Natural killer cell (primary cell): ENCODE measurements at regions not wholly inside any gene's neighbourhood (a gene's known extent, or its start where the extent isn't known, plus 50 kb on each side); places are given as distances from the start of the nearest gene placed in this dataset.

Experiments
- ATAC-seq, 3 donors: fragments of 150-1000 bp in 2 of 3; fragments of 200-7000 bp in 1 of 3; cut with Tn5 transposase; 1 replicate in 1 of 3; 2 replicates in 2 of 3; pipeline ENCODE4 v1.10.0; 2021; ENCODE audit warnings: mild to moderate bottlenecking in 2 of 3, moderate library complexity in 2 of 3
- DNase-seq, 2 donors: peaks; one replicate each; pipeline versions ENCODE4 v3.0.0 to v3.0.0-alpha.2; 2013 to 2021; ENCODE audit warnings: mixed read lengths in 1 of 2
- H3K27ac ChIP-seq: one replicate; pipeline ENCODE4 v1.5.1; 2013; ENCODE audit warnings: mild to moderate bottlenecking, low read length
- H3K27me3 ChIP-seq: one replicate; pipeline ENCODE4 v1.6.1; 2013; ENCODE audit warnings: low read length; ENCODE audit not compliant: control insufficient read depth, insufficient read depth
- H3K36me3 ChIP-seq: one replicate; pipeline ENCODE4 v1.6.1; 2013; ENCODE audit warnings: low read length; ENCODE audit not compliant: control insufficient read depth, insufficient read depth
- H3K4me1 ChIP-seq: one replicate; pipeline ENCODE4 v1.6.1; 2013; ENCODE audit warnings: low read length; ENCODE audit not compliant: control insufficient read depth, insufficient read depth
- H3K4me3 ChIP-seq: one replicate; pipeline ENCODE4 v1.5.1; 2013; ENCODE audit warnings: low read length
- H3K9me3 ChIP-seq: one replicate; pipeline ENCODE4 v1.6.1; 2013; ENCODE audit warnings: low read length; ENCODE audit not compliant: control insufficient read depth, insufficient read depth
- H3K27ac Mint-ChIP-seq, 2 donors: one replicate each; pipeline ENCODE4 v1.8.0; 2022; ENCODE audit warnings: mild to moderate bottlenecking in 2 of 2, mixed read lengths in 2 of 2, moderate library complexity in 1 of 2
- H3K27me3 Mint-ChIP-seq, 2 donors: one replicate each; pipeline ENCODE4 v1.8.0; 2022; ENCODE audit warnings: low read depth in 2 of 2, mixed read lengths in 2 of 2
- H3K36me3 Mint-ChIP-seq: one replicate; pipeline ENCODE4 v1.8.0; 2022; ENCODE audit warnings: mixed read lengths
- H3K4me1 Mint-ChIP-seq, 2 donors: one replicate each; pipeline ENCODE4 v1.8.0; 2022; ENCODE audit warnings: mixed read lengths in 2 of 2
- H3K4me3 Mint-ChIP-seq: one replicate; pipeline ENCODE4 v1.8.0; 2022; ENCODE audit warnings: mild to moderate bottlenecking, moderate library complexity, mixed read lengths
- H3K9me3 Mint-ChIP-seq, 2 donors: one replicate each; pipeline ENCODE4 v1.8.0; 2022; ENCODE audit warnings: mixed read lengths in 2 of 2
- WGBS: methylation state at CpG from one replicate; pipeline ENCODE4 v1.1.7; 2013; ENCODE audit warnings: missing lambda C conversion rate; ENCODE audit not compliant: insufficient coverage; 5-methylcytosine and 5-hydroxymethylcytosine counted together
- intact Hi-C: fragments of 100-400 bp; cut with micrococcal nuclease; formaldehyde crosslinking; loops from one replicate; pipeline ENCODE4 v1.14.2; 2022
- TF ChIP-seq, protein P1 (sequence below): fragments of 200-600 bp; IDR thresholded peaks from one replicate; pipeline ENCODE4 v1.8.0; 2022; ENCODE audit warnings: antibody characterized with exemption

DNA sequence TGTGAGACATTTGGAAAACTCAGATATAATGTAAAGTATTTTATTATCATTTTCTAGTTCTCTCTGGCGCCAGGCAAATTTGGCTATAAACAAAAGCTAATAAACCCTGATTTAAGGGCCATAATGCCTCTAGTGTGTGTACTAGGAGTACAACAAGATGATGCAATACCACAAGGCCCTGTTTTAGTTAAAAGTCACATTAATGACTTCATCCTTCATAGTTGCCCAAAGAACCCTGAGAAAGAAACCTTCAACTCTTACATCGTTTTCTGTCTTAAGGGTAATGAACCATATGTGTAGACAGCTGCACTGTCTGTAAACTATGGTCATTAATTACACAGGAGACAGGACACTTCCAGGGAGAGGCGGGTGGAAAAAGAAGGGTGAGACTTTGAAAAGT is 538.4 kb downstream of the FAM181B start:
- no peak overlapping the region for H3K27ac ChIP-seq
- DNase-seq (no peak), ATAC-seq (no peak)
- H3K9me3 Mint-ChIP-seq = peaks cover 5 to 16% of the 10 kb centered on the region in 2 donors
- H3K9me3 ChIP-seq = no peaks in the 10 kb centered on the region
- intact Hi-C loops = no loop called here
- H3K4me1 Mint-ChIP-seq = no peaks in the 10 kb centered on the region
- no peaks in the 10 kb centered on the region for H3K27me3 ChIP-seq
- no peak overlapping the region for H3K27ac Mint-ChIP-seq
- no peaks in the 10 kb centered on the region for H3K27me3 Mint-ChIP-seq
- H3K4me3 Mint-ChIP-seq = no peak overlapping the region
- no peaks in the 10 kb centered on the region for H3K36me3 Mint-ChIP-seq
- 80% methylated on average over 1 of the region's 3 CpGs for WGBS
- no peaks in the 10 kb centered on the region for H3K4me1 ChIP-seq
- H3K36me3 ChIP-seq = no peaks in the 10 kb centered on the region
- no peak overlapping the region for H3K4me3 ChIP-seq
- TF ChIP-seq, protein P1, sequence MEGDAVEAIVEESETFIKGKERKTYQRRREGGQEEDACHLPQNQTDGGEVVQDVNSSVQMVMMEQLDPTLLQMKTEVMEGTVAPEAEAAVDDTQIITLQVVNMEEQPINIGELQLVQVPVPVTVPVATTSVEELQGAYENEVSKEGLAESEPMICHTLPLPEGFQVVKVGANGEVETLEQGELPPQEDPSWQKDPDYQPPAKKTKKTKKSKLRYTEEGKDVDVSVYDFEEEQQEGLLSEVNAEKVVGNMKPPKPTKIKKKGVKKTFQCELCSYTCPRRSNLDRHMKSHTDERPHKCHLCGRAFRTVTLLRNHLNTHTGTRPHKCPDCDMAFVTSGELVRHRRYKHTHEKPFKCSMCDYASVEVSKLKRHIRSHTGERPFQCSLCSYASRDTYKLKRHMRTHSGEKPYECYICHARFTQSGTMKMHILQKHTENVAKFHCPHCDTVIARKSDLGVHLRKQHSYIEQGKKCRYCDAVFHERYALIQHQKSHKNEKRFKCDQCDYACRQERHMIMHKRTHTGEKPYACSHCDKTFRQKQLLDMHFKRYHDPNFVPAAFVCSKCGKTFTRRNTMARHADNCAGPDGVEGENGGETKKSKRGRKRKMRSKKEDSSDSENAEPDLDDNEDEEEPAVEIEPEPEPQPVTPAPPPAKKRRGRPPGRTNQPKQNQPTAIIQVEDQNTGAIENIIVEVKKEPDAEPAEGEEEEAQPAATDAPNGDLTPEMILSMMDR = no peak

DNA sequence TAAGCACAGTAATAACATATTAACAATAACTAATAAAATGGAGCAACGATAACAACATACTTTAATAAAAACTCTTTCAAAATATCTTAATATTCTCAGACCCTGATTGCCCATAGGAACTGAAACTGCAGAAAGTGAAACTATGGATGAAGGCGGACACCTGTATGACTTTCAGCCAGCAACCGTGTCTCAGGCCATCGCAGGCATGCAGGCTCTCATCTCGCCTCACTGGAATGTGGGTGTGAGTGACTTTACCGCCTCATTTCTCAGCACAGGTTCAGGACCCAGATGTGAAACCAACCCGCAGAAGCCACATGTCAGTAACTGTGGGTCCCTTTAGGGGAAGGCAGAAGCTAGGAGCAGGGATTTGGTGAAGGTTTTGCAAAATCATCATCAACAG is 539.1 kb downstream of the FAM181B start:
- H3K4me3 Mint-ChIP-seq = no peak overlapping the region
- Histone ChIP-seq H3K4me3 (no peak overlapping the region), H3K27me3 (no peaks in the 10 kb centered on the region), H3K36me3 (no peaks in the 10 kb centered on the region), H3K27ac (no peak overlapping the region), H3K9me3 (no peaks in the 10 kb centered on the region), H3K4me1 (no peaks in the 10 kb centered on the region)
- TF ChIP-seq, protein P1 = no peak
- ATAC-seq = no peak
- H3K4me1 Mint-ChIP-seq = no peaks in the 10 kb centered on the region
- WGBS = 85% methylated on average over 7 of the region's 7 CpGs
- DNase-seq = no peak
- no peaks in the 10 kb centered on the region for H3K27me3 Mint-ChIP-seq
- intact Hi-C loops = no loop called here
- no peak overlapping the region for H3K27ac Mint-ChIP-seq
- no peaks in the 10 kb centered on the region for H3K36me3 Mint-ChIP-seq
- H3K9me3 Mint-ChIP-seq = peaks cover 5 to 16% of the 10 kb centered on the region in 2 donors

DNA sequence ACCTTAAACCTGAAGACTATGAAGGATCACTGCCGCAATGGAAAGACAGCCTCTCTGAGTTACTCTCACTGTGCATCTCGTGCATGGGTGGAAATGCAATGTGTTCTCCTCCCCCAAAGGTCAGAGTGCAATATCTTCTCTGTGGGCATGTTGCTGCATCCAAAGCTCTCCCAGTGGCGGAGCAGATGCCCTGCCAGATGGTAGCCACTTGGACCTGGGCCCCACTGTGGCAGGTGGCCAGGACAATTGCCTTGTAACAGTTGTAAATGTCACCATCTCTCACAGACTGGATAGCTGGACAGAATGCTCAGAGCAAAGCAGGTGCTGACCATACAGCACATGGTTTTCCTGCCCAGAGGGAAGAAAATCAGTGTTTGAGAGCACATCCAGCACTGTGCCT is 542.0 kb downstream of the FAM181B start:
- Histone ChIP-seq H3K27me3 (no peaks in the 10 kb centered on the region), H3K4me3 (no peak overlapping the region), H3K27ac (no peak overlapping the region), H3K36me3 (no peaks in the 10 kb centered on the region), H3K9me3 (no peaks in the 10 kb centered on the region), H3K4me1 (no peaks in the 10 kb centered on the region)
- Mint-ChIP-seq H3K27ac (no peak overlapping the region), H3K9me3 (peaks cover 7 to 19% of the 10 kb centered on the region in 2 donors), H3K4me3 (no peak overlapping the region), H3K36me3 (no peaks in the 10 kb centered on the region), H3K27me3 (no peaks in the 10 kb centered on the region), H3K4me1 (no peaks in the 10 kb centered on the region)
- intact Hi-C loops = no loop called here
- 76% methylated on average over 3 of the region's 3 CpGs for WGBS
- DNase-seq (no peak), ATAC-seq (no peak)
- TF ChIP-seq, protein P1 = no peak

DNA sequence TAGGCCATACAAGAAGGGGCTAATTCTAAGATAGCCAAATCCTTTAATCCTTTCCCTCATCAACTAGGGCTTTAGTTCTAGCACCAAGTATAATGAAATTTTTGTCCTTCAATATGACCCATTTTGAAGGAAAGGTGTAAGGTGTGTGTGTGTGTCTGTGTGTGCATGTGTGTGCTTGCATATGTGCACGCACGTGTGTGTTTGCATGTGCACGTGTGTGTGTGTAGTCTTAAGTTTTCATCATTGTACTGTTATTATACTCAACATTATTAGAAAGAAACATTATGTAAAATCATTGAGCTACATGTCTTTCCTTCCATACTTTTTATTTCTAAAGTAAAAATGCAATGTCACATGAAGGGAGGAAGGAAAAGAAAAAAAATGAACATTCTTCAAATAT is 547.7 kb downstream of the FAM181B start:
- peaks cover 3 to 4% of the 10 kb centered on the region in 2 donors for H3K9me3 Mint-ChIP-seq
- no peak overlapping the region for H3K27ac Mint-ChIP-seq
- H3K4me1 ChIP-seq = no peaks in the 10 kb centered on the region
- H3K36me3 Mint-ChIP-seq = no peaks in the 10 kb centered on the region
- H3K27ac ChIP-seq = no peak overlapping the region
- intact Hi-C loops = no loop called here
- H3K9me3 ChIP-seq = no peaks in the 10 kb centered on the region
- no peaks in the 10 kb centered on the region for H3K4me1 Mint-ChIP-seq
- no CpG with 5 or more reads among the region's 3 CpGs for WGBS
- no peak overlapping the region for H3K4me3 Mint-ChIP-seq
- no peak overlapping the region for H3K4me3 ChIP-seq
- H3K27me3 Mint-ChIP-seq = no peaks in the 10 kb centered on the region
- ATAC-seq = no peak
- H3K27me3 ChIP-seq = no peaks in the 10 kb centered on the region
- TF ChIP-seq, protein P1 = no peak
- no peaks in the 10 kb centered on the region for H3K36me3 ChIP-seq
- DNase-seq = no peak
